ENCODE measurements at regions not wholly inside any gene's neighbourhood (a gene's known extent, or its start where the extent isn't known, plus 50 kb on each side); places are given as distances from the start of the nearest gene placed in this dataset.

- TF ChIP-seq CTCFL (IDR thresholded peaks at IDR 0.05; ENCODE audit: borderline replicate concordance, insufficient read depth, low read depth, low read length, poor library complexity, severe bottlenecking) (no peak), ZNF740 (CRISPR knock-in tag; IDR thresholded peaks at IDR 0.05) (no peak), ZNF740 (tag; IDR thresholded peaks at IDR 0.05) (no peak)
Observed at GRCh38 chr5:32908641-32909040, 197.5 kb downstream of the NPR3 start (continued).

GRCh38 chr5:32909207-32909606 is 198.1 kb downstream of the NPR3 start:
- no TSS peak for BruUV-seq (replicated peaks)
- DNase-seq (ENCODE audit: extremely low read depth in 1 of 4, low spot score in 3 of 4), result no peak
- Histone ChIP-seq H3K9me3 (replicated peaks; ENCODE audit: control insufficient read depth, insufficient read depth, low read depth, low read length) (no peaks in the 10 kb centered on the region), H3K36me3 (ENCODE audit: control insufficient read depth, insufficient read depth, low read length) (no peaks in the 10 kb centered on the region), H3K27ac (ENCODE audit: extremely low read depth, low read depth, low read length) (no peak overlapping the region), H3K9me1 (ENCODE audit: control insufficient read depth, insufficient read depth, low read length) (no peaks in the 10 kb centered on the region), H4K20me1 (replicated peaks; ENCODE audit: control insufficient read depth, insufficient read depth, low read length) (no peaks in the 10 kb centered on the region), H3K4me3 (no peak overlapping the region), H3K27me3 (ENCODE audit: control insufficient read depth in 2 of 2, insufficient read depth in 2 of 2, low read length in 2 of 2) (no peaks in the 10 kb centered on the region), H3K79me2 (ENCODE audit: control insufficient read depth, insufficient read depth, low read length) (no peaks in the 10 kb centered on the region), H3K4me1 (replicated peaks in 1 of 2; ENCODE audit: control insufficient read depth in 2 of 2, insufficient read depth in 2 of 2, low read length in 2 of 2) (no peaks in the 10 kb centered on the region), H3K9ac (ENCODE audit: insufficient read depth in 1 of 2, low read depth in 2 of 2, low read length in 2 of 2) (no peak overlapping the region), H3K4me2 (ENCODE audit: insufficient read depth, low read length) (no peak overlapping the region), H2AFZ (ENCODE audit: low read depth, low read length) (no peak overlapping the region)
- CTCF ChIA-PET (ENCODE audit: low intra/inter-chr PET ratio), result no interaction called here
- in situ Hi-C loops (cut with MboI) (no loop called here), intact Hi-C loops (cut with micrococcal nuclease) (no loop called here)
- TF ChIP-seq SMARCB1 (IDR thresholded peaks at IDR 0.05; ENCODE audit: insufficient read length, low read depth) (no peak), RCOR1 (IDR thresholded peaks at IDR 0.05; ENCODE audit: borderline replicate concordance in 1 of 2, low read depth in 2 of 2, low read length in 2 of 2) (no peak), ZNF408 (CRISPR knock-in tag; IDR thresholded peaks at IDR 0.05; ENCODE audit: low read depth) (no peak), ZNF431 (CRISPR knock-in tag; IDR thresholded peaks at IDR 0.05) (no peak), ATF7 (IDR thresholded peaks at IDR 0.05) (no peak), ZNF398 (CRISPR knock-in tag; IDR thresholded peaks at IDR 0.05) (no peak), POU5F1 (IDR thresholded peaks at IDR 0.05; ENCODE audit: borderline replicate concordance, low read depth, low read length, partially characterized antibody) (no peak), YBX1 (IDR thresholded peaks at IDR 0.05) (no peak), PTTG1 (tag; IDR thresholded peaks at IDR 0.05; ENCODE audit: low read depth) (no peak), MAFK (IDR thresholded peaks at IDR 0.05; ENCODE audit: low read length) (no peak)
- 4% methylated on average over 5 of the region's 5 CpGs for WGBS (ENCODE audit: insufficient coverage, low coverage, missing lambda C conversion rate)
- no peak for FAIRE-seq
- POLR2A ChIA-PET, result no interaction called here
- no peak for ATAC-seq
